ENCODE measurements at regions not wholly inside any gene's neighbourhood (a gene's known extent, or its start where the extent isn't known, plus 50 kb on each side); places are given as distances from the start of the nearest gene placed in this dataset.

- intact Hi-C loops (cut with DNase I; ENCODE audit: low total_unique reads) = no loop called here
- no peak overlapping the region for H3K27ac ChIP-seq
- H3K4me1 ChIP-seq = no peaks in the 10 kb centered on the region
- H3K9me3 ChIP-seq = no peaks in the 10 kb centered on the region
- H3K36me3 ChIP-seq = no peaks in the 10 kb centered on the region
- DNase-seq (no peak), ATAC-seq (no peak)
- H3K4me3 ChIP-seq = no peak overlapping the region
- in situ Hi-C loops (cut with MboI; ENCODE audit: low sequenced_read_pairs in 4 of 4) = no loop called here
- no peak for TF ChIP-seq POLR2A (IDR thresholded peaks at IDR 0.05)
- no peaks in the 10 kb centered on the region for H3K27me3 ChIP-seq
Observed at GRCh38 chr7:49089717-49090116, 165.4 kb downstream of the CDC14C start.

- H3K27me3 ChIP-seq = no peaks in the 10 kb centered on the region
- TF ChIP-seq CTCF (IDR thresholded peaks at IDR 0.05 in 4 of 5, conservative IDR thresholded peaks at IDR 0.05 in 1 of 5) (no peak), POLR2A (IDR thresholded peaks at IDR 0.05) (no peak)
- H3K27ac ChIP-seq = no peak overlapping the region
- H3K4me3 ChIP-seq = no peak overlapping the region
- ATAC-seq (no peak), DNase-seq (no peak)
- H3K36me3 ChIP-seq = no peaks in the 10 kb centered on the region
- no peaks in the 10 kb centered on the region for H3K9me3 ChIP-seq
- in situ Hi-C loops (cut with MboI; ENCODE audit: low sequenced_read_pairs in 4 of 4) = no loop called here
- intact Hi-C loops (cut with DNase I; ENCODE audit: low total_unique reads) = no loop called here
- H3K4me1 ChIP-seq = no peaks in the 10 kb centered on the region
Observed at GRCh38 chr7:49091089-49091488, 166.7 kb downstream of the CDC14C start.

- in situ Hi-C loops (cut with MboI; ENCODE audit: low sequenced_read_pairs in 4 of 4) = no loop called here
Observed at GRCh38 chr7:49091519-49091918, 167.2 kb downstream of the CDC14C start.

GRCh38 chr7:49093218-49093617, 168.9 kb downstream of the CDC14C start:
- no peak for DNase-seq
- Histone ChIP-seq H3K36me3 (no peaks in the 10 kb centered on the region), H3K4me1 (no peaks in the 10 kb centered on the region), H3K27ac (no peak overlapping the region), H3K9me3 (no peaks in the 10 kb centered on the region), H3K4me3 (no peak overlapping the region), H3K27me3 (no peaks in the 10 kb centered on the region)
- in situ Hi-C loops (cut with MboI; ENCODE audit: low sequenced_read_pairs in 4 of 4) = no loop called here
- ATAC-seq = no peak
- intact Hi-C loops (cut with DNase I; ENCODE audit: low total_unique reads) = no loop called here
- TF ChIP-seq CTCF (IDR thresholded peaks at IDR 0.05 in 4 of 5, conservative IDR thresholded peaks at IDR 0.05 in 1 of 5) (no peak), POLR2A (IDR thresholded peaks at IDR 0.05) (no peak)

More at GRCh38 chr7:49091519-49091918, 167.2 kb downstream of the CDC14C start:
- Histone ChIP-seq H3K4me1 (no peaks in the 10 kb centered on the region), H3K27me3 (no peaks in the 10 kb centered on the region), H3K9me3 (no peaks in the 10 kb centered on the region), H3K27ac (no peak overlapping the region), H3K4me3 (no peak overlapping the region), H3K36me3 (no peaks in the 10 kb centered on the region)
- TF ChIP-seq POLR2A (IDR thresholded peaks at IDR 0.05) (no peak), CTCF (IDR thresholded peaks at IDR 0.05 in 4 of 5, conservative IDR thresholded peaks at IDR 0.05 in 1 of 5) (no peak)
- DNase-seq = no peak
- intact Hi-C loops (cut with DNase I; ENCODE audit: low total_unique reads) = no loop called here
- no peak for ATAC-seq

- Histone ChIP-seq H3K4me3 (no peak overlapping the region), H3K27ac (no peak overlapping the region), H3K27me3 (no peaks in the 10 kb centered on the region), H3K36me3 (no peaks in the 10 kb centered on the region), H3K4me1 (no peaks in the 10 kb centered on the region), H3K9me3 (no peaks in the 10 kb centered on the region)
- no peak for TF ChIP-seq CTCF (IDR thresholded peaks at IDR 0.05 in 4 of 5, conservative IDR thresholded peaks at IDR 0.05 in 1 of 5)
- no peak for TF ChIP-seq POLR2A (IDR thresholded peaks at IDR 0.05)
- intact Hi-C loops (cut with DNase I; ENCODE audit: low total_unique reads) (no loop called here), in situ Hi-C loops (cut with MboI; ENCODE audit: low sequenced_read_pairs in 4 of 4) (no loop called here)
- DNase-seq (no peak), ATAC-seq (no peak)
Observed at GRCh38 chr7:49094866-49095265, 170.5 kb downstream of the CDC14C start.
